Ovary (tissue), 3 donors: ENCODE measurements at regions not wholly inside any gene's neighbourhood (a gene's known extent, or its start where the extent isn't known, plus 50 kb on each side); places are given as distances from the start of the nearest gene placed in this dataset.

Experiments used
- CTCF ChIP-seq, 3 donors: fragments of 450-650 bp in 2 of 3; fragments of 200-600 bp in 1 of 3; IDR thresholded peaks; one replicate each; pipeline versions ENCODE4 v1.5.1 to v1.8.0; 2016 to 2022; ENCODE audit warnings: antibody characterized with exemption in 3 of 3, mild to moderate bottlenecking in 1 of 3
- POLR2A ChIP-seq: fragments of 450-650 bp; IDR thresholded peaks from one replicate; pipeline ENCODE4 v1.6.1; 2017; ENCODE audit warnings: antibody characterized with exemption, mild to moderate bottlenecking, moderate library complexity
- donor health status: DM: no; HTN: no; CAD: no.

GRCh38 chr14:96964726-96965415 is 167.7 kb downstream of the VRK1 start:
- TF ChIP-seq POLR2A (no peak), CTCF (IDR thresholded peaks at IDR 0.05) (no peak)
